Peyer's patch (tissue), 4 donors: ENCODE measurements at regions not wholly inside any gene's neighbourhood (a gene's known extent, or its start where the extent isn't known, plus 50 kb on each side); places are given as distances from the start of the nearest gene placed in this dataset.

Experiments used
- CTCF ChIP-seq, 6 experiments: fragments of 450-650 bp in 4 of 6; fragments of 200-600 bp in 2 of 6; sonication (generic) in 1 of 6; IDR thresholded peaks; one replicate each; pipeline ENCODE4 v1.5.1; 2017 to 2019; ENCODE audit warnings: antibody characterized with exemption in 6 of 6, mild to moderate bottlenecking in 3 of 6, moderate library complexity in 1 of 6
- POLR2A ChIP-seq, 2 donors: fragments of 450-650 bp; IDR thresholded peaks; one replicate each; pipeline ENCODE4 v1.5.1; 2017; ENCODE audit warnings: antibody characterized with exemption in 2 of 2, mild to moderate bottlenecking in 2 of 2, moderate library complexity in 2 of 2

- TF ChIP-seq CTCF (IDR thresholded peaks at IDR 0.05) = no peak
- TF ChIP-seq POLR2A (IDR thresholded peaks at IDR 0.05) = no peak
Measured at GRCh38 chr2:192585418-192585817, 390.7 kb upstream of the TMEFF2 start.
